HUES64 (cell line): ENCODE measurements at regions not wholly inside any gene's neighbourhood (a gene's known extent, or its start where the extent isn't known, plus 50 kb on each side); places are given as distances from the start of the nearest gene placed in this dataset.

ENCODE experiments used
- H3K27ac ChIP-seq: 2 replicates; pipeline ENCODE4 v1.7.0; 2013; ENCODE audit warnings: low read depth, low read length, inconsistent platforms
- H3K27me3 ChIP-seq: 2 replicates; pipeline ENCODE4 v1.6.1; 2013; ENCODE audit warnings: mild to moderate bottlenecking, low read length; ENCODE audit not compliant: insufficient read depth
- H3K36me3 ChIP-seq: 2 replicates; pipeline ENCODE4 v1.6.1; 2013; ENCODE audit warnings: mild to moderate bottlenecking, low read length; ENCODE audit not compliant: insufficient read depth
- H3K4me1 ChIP-seq: 2 replicates; pipeline ENCODE4 v1.6.1; 2013; ENCODE audit warnings: mild to moderate bottlenecking, low read length, moderate library complexity; ENCODE audit not compliant: insufficient read depth
- H3K4me3 ChIP-seq: 2 replicates; pipeline ENCODE4 v1.5.1; 2013; ENCODE audit warnings: mild to moderate bottlenecking, low read length, moderate library complexity
- H3K9ac ChIP-seq: 2 replicates; pipeline ENCODE4 v1.6.1; 2013; ENCODE audit warnings: mild to moderate bottlenecking, low read depth, low read length
- H3K9me3 ChIP-seq: 2 replicates; pipeline ENCODE4 v1.6.1; 2013; ENCODE audit warnings: low read depth, low read length; ENCODE audit not compliant: insufficient read depth
- WGBS: fragments of 150-250, 120-280 bp; methylation state at CpG from one replicate; pipeline ENCODE4 v1.1.7; 2013; ENCODE audit warnings: missing lambda C conversion rate; 5-methylcytosine and 5-hydroxymethylcytosine counted together

DNA sequence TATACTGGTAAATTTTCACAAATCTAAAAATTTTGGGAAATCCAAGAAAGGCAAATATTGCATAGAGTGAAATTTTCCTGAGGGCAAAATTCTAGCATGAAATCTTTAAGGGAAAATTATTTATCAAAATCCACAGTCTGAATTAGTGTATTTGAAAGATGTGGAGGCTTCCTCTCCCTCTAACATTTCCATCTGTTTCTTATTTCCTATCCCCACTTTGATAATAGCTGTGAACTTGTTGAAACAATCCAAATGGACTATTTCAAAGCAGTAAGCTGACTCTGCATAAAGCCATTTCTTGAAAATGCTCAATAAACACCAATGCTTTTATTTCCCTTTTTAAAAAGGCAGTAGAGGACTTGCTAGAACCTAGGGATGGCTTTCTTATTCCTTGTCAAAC, 107.3 kb upstream of the PABPC4L start:
- H3K4me1 ChIP-seq = no peaks in the 10 kb centered on the region
- H3K27me3 ChIP-seq = no peaks in the 10 kb centered on the region
- no peak overlapping the region for H3K4me3 ChIP-seq
- H3K36me3 ChIP-seq = no peaks in the 10 kb centered on the region
- H3K27ac ChIP-seq = no peak overlapping the region
- H3K9me3 ChIP-seq = no peaks in the 10 kb centered on the region
- no peak overlapping the region for H3K9ac ChIP-seq

DNA sequence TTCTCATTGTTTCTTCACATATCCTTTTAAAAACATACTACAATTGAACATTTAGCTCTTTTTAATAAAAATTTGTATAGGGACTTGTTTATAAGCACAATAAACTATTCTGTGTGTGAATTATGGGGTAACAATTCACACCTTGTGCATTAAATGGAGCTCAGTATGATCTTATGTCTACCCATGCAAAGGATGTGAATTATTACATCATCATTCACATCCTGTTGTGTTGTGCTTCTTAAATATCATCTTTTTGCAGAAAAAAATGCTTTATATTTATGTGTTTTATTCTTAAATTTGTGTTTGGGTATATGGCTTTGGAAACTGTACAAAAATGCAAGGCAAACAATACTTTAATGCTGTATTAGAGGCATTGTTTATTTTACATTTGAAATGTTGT, 96.7 kb upstream of the PABPC4L start:
- no peaks in the 10 kb centered on the region for H3K36me3 ChIP-seq
- no peak overlapping the region for H3K9ac ChIP-seq
- H3K4me1 ChIP-seq = no peaks in the 10 kb centered on the region
- no peaks in the 10 kb centered on the region for H3K27me3 ChIP-seq
- H3K27ac ChIP-seq = no peak overlapping the region
- no peaks in the 10 kb centered on the region for H3K9me3 ChIP-seq
- H3K4me3 ChIP-seq = no peak overlapping the region

DNA sequence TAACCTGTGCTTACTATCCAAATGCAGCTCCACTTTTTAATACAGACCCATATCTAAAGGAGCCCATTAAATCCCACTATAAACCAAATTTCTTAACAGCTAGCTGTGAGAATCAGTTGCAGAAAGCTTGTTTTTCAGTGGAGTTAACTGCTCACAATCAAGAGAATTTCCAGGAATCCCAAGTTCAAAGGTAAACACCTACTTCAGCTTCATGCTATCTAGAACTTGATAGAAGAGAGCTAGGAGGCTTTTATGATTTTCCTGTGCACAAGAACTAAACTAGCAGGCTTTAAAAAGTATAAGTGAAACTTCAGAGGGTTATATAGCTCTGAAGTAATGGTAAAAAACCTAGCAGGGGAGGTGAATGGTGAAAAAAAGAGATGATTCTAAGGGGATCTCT, 96.2 kb upstream of the PABPC4L start:
- Histone ChIP-seq H3K4me3 (no peak overlapping the region), H3K27ac (no peak overlapping the region), H3K9me3 (no peaks in the 10 kb centered on the region), H3K9ac (no peak overlapping the region), H3K27me3 (no peaks in the 10 kb centered on the region), H3K4me1 (no peaks in the 10 kb centered on the region), H3K36me3 (no peaks in the 10 kb centered on the region)

DNA sequence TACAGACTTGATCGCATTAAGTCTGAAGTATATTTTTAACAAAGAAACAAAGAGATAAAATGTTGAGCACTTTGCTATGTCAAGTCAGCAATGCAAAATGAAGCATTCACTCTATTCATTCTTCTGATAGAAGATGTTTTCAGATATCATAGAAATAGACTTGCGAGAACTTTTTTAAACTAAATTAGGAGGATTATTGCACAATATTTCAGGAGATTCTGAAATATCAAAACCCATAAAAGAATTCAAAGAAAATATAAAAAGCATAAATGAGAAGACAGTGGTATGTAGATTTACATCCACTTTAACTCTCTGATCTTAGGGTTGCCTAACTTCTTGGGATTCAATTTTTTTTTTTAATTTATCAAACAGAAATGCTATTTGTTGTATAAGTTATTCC, 81.1 kb upstream of the PABPC4L start:
- Histone ChIP-seq H3K27ac (no peak overlapping the region), H3K27me3 (no peaks in the 10 kb centered on the region), H3K9me3 (no peaks in the 10 kb centered on the region), H3K4me1 (no peaks in the 10 kb centered on the region), H3K4me3 (no peak overlapping the region), H3K36me3 (no peaks in the 10 kb centered on the region), H3K9ac (no peak overlapping the region)
- WGBS = no CpG with 5 or more reads among the region's 2 CpGs

DNA sequence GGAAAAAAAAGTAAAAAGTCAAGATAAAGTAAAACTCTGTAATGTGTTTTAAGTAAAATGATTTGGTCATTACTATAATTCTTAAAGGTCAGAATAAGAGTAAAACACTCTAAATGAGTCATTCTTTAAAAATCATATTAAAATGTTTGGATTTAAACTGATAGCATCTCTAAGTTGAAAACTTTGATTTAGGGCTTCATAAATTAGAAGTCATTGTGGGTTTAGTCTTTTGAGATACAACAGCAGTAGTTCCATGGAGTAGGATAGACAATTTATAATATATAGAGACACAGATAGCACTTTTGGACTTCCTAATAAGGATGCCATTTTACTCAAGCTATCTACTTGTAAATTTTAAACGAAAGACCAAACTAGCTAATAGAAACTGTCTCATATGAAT, 77.1 kb upstream of the PABPC4L start:
- H3K4me3 ChIP-seq = no peak overlapping the region
- H3K27ac ChIP-seq = no peak overlapping the region
- no peaks in the 10 kb centered on the region for H3K4me1 ChIP-seq
- H3K36me3 ChIP-seq = no peaks in the 10 kb centered on the region
- no peak overlapping the region for H3K9ac ChIP-seq
- 100% methylated on average over 1 of the region's 1 CpG for WGBS
- H3K9me3 ChIP-seq = no peaks in the 10 kb centered on the region
- H3K27me3 ChIP-seq = no peaks in the 10 kb centered on the region

DNA sequence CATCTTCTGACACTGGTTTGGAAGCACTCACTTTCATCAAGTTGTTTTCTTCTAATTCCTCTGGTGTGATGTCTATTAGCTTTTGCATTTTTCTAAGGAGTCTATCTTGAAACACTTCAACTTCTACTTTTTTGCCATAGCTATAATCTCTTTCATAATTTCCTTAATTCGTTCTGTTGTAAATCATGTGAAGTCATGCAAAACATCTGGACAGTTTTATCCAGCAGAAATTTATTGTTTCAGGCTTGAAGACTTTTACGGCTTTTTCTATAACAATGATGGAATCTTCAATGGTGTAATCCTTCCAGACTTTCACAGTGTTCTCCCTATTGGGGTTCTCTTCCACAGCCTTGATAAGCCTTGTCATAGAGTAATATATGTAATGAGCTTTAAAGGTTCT, 74.9 kb upstream of the PABPC4L start:
- 89% methylated on average over 2 of the region's 2 CpGs for WGBS
- Histone ChIP-seq H3K9me3 (no peaks in the 10 kb centered on the region), H3K27ac (no peak overlapping the region), H3K4me1 (no peaks in the 10 kb centered on the region), H3K36me3 (no peaks in the 10 kb centered on the region), H3K4me3 (no peak overlapping the region), H3K9ac (no peak overlapping the region), H3K27me3 (no peaks in the 10 kb centered on the region)

DNA sequence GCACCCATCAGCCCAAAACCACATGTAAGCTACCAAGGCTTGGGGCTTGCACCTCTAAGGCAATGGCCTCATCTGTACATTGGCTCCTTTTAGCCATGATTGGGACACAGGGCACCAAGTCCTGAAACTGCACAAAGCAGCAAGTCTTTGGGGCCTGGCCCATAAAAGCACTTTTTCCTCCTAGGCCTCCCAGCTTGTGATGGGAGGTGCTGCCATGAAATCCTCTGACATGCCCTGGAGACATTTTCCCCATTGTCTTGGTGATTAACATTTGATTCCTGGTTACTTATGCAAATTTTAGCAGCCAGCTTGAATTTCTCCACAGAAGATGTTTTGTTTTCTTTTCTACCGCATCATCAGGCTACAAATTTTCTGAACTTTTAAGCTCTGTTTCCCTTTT, 58.5 kb upstream of the PABPC4L start:
- Histone ChIP-seq H3K36me3 (no peaks in the 10 kb centered on the region), H3K27me3 (no peaks in the 10 kb centered on the region), H3K4me3 (no peak overlapping the region), H3K9me3 (peaks cover 17% of the 10 kb centered on the region), H3K9ac (no peak overlapping the region), H3K4me1 (peaks cover 7% of the 10 kb centered on the region), H3K27ac (no peak overlapping the region)
- WGBS = 100% methylated on average over 1 of the region's 1 CpG
